ENCODE measurements at regions not wholly inside any gene's neighbourhood (a gene's known extent, or its start where the extent isn't known, plus 50 kb on each side); places are given as distances from the start of the nearest gene placed in this dataset.

DNA sequence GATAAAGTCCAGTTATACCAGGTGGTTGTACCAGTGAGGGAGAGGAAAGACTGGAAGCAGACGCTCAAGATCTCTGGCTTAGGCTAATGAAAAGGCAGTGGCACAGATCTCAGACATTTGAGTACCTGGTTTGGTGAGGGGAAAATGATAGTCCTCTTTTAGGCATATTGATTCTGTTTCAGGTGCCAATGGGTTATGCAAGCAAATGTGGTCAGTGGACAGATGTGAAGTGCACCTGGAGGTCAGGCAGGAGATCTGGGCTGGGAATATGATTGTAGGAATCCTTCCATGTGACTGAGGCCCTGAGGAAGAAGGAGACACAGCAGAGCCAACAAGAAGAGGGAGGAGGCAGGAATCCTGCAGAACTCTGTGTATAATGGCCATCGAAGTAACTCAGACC, 63.7 kb upstream of the SMARCA2 start:
- DNase-seq (ENCODE audit: low spot score) = no peak
- no peak for FAIRE-seq

DNA sequence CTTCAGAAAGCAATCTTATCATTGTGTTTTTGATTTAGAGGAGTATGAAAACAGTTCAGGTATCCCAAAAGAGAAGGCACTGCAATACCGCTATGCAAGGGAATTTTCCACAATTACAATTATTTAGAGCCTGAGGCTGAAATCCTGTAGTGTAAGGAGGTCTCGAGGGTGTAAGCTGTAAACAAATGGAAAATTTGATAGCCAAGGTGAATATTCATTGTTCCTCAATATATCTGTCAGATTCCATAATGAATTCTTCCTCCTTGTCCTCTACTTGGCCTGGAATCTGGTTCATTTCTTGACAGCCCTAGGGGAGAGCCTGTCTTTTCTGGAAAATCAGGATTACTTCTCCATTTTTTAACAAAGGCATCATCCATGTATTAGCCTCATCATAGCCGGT, 63.1 kb upstream of the SMARCA2 start:
- DNase-seq (ENCODE audit: low spot score) (no peak), FAIRE-seq (no peak)

DNA sequence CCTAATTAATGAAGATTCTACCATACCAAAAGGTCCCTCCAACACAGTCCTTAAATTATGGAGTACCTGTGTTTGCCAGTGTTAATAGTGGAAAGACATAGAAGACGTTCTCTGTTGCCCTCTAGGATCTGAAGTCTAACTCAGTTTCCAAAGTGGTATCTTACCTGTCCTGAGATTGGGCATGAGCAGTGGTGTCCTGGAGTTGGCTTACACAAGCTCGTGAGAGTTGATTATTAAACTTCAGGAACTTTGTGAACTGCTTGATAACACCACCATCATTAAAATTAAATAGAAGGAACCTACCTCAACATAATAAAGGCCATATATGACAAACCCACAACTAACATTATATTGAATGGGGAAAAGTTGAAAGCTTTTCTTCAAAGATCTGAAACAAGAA, 60.9 kb upstream of the SMARCA2 start:
- DNase-seq (ENCODE audit: low spot score) (no peak), FAIRE-seq (no peak)

DNA sequence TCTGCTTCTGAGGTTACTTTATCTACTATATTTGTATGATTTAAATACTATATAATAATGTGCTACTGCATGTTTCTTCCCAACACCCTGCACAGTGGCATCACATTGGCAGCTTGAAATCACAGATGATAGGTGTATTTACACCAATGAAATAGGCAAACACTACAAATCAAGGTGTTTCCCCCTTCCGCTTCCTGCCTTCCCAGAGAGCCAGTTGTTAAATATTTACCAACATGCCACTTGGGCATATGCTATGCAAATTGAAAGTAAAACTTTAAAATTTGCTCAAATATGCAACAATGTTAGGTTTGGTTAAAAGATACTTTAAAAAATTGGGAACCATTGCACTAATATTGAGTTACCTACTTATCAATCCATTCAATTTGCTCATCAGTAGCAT, 58.2 kb upstream of the SMARCA2 start:
- no peak for DNase-seq (ENCODE audit: low spot score)
- no peak for FAIRE-seq

- FAIRE-seq (no peak), DNase-seq (ENCODE audit: low spot score) (no peak)
These were observed 57.3 kb upstream of the SMARCA2 start for GRCh38 chr9:1957856-1958255.

- FAIRE-seq (no peak), DNase-seq (ENCODE audit: low spot score) (no peak)
These were observed 55.8 kb upstream of the SMARCA2 start for GRCh38 chr9:1959371-1959770.

- no peak for FAIRE-seq
These were observed 54.7 kb upstream of the SMARCA2 start for GRCh38 chr9:1960342-1961042.

DNA sequence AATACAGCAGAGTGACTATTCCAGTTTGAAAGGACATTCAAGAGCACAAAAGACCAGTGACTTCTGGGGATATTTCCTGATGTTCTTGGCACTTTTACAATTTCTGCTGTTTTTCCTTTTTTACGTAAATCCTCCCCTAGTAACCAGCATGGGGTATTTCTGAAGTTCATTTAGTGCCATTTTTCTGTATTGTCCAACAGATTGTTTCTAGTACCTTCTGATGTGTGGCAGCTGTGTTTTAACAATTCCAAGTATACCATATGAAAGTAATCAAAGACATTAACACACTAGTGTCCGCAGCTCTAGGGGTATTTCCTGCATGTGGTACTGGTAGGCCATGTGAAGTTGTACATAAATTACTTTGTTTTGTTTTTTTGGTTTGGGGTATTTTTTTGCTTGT, 53.0 kb upstream of the SMARCA2 start:
- DNase-seq (ENCODE audit: low spot score) = no peak
- FAIRE-seq = no peak

More at GRCh38 chr9:1960342-1961042, 54.7 kb upstream of the SMARCA2 start:
- DNase-seq (ENCODE audit: low spot score) = no peak

DNA sequence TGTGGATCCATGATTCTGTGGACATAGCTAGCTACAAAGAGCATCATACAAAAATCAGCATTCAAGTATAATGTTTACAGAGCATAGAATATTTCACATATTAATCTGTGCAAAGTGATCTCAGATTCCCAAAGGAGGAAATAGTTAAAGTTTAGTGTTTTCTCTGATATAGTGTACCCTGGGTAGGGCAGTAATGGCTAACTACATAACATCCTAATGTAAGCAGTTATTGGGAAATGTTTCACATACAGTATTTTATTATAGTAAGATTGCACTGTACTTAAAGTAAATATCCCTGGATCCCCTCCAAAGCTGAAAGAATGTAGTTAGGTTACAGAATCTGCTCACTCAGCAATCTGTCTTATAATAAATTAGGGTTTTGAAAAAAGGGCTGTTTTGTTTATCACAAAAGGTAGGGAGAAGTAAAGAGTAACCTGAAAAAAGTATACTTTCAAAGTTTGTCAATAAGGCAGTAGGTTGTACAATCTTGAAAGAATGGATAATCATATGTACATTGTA, 52.5 kb upstream of the SMARCA2 start:
- FAIRE-seq = no peak
- DNase-seq (ENCODE audit: low spot score) = no peak

- DNase-seq (ENCODE audit: low spot score) (no peak), FAIRE-seq (no peak)
These were observed 51.1 kb upstream of the SMARCA2 start for GRCh38 chr9:1964093-1964492.

Data from RCC 7860 (cell line).